B cell (primary cell): ENCODE measurements at regions not wholly inside any gene's neighbourhood (a gene's known extent, or its start where the extent isn't known, plus 50 kb on each side); places are given as distances from the start of the nearest gene placed in this dataset.

Experiments
- EZH2 ChIP-seq: IDR thresholded peaks from 2 replicates; pipeline ENCODE4 v1.6.1; 2012; ENCODE audit warnings: borderline replicate concordance, low read depth, mild to moderate bottlenecking, moderate library complexity, low read length; ENCODE audit not compliant: insufficient read depth, poor library complexity, severe bottlenecking
- TF ChIP-seq, protein P1 (sequence below): fragments of 200-600 bp; IDR thresholded peaks from one replicate; pipeline ENCODE4 v1.8.0; 2022; ENCODE audit warnings: antibody characterized with exemption, mild to moderate bottlenecking

DNA sequence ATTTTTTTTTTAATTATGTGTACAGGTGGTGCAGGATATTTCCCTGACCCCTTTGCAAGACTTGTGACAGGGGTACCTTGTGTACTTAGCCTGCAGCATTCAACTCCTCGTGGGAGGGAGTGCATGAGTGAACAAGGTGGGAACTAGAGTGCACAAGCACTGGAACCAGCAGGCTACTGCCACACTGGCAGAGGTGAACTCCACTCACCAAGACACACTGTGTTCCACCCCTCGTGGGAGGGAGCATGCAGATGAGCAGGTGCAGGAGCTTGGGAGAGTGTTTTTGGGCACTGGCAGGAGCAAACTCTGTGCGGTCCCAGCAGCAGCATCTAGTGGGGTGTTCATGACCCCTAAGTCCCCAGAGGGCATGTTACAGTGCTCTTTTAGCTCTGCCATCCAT is 282.7 kb upstream of the PLET1 start:
- TF ChIP-seq, protein P1, sequence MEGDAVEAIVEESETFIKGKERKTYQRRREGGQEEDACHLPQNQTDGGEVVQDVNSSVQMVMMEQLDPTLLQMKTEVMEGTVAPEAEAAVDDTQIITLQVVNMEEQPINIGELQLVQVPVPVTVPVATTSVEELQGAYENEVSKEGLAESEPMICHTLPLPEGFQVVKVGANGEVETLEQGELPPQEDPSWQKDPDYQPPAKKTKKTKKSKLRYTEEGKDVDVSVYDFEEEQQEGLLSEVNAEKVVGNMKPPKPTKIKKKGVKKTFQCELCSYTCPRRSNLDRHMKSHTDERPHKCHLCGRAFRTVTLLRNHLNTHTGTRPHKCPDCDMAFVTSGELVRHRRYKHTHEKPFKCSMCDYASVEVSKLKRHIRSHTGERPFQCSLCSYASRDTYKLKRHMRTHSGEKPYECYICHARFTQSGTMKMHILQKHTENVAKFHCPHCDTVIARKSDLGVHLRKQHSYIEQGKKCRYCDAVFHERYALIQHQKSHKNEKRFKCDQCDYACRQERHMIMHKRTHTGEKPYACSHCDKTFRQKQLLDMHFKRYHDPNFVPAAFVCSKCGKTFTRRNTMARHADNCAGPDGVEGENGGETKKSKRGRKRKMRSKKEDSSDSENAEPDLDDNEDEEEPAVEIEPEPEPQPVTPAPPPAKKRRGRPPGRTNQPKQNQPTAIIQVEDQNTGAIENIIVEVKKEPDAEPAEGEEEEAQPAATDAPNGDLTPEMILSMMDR: no peak
- no peak for TF ChIP-seq EZH2
